ENCODE measurements at regions not wholly inside any gene's neighbourhood (a gene's known extent, or its start where the extent isn't known, plus 50 kb on each side); places are given as distances from the start of the nearest gene placed in this dataset.

- no peak for TF ChIP-seq CTCF (IDR thresholded peaks at IDR 0.05)
- TF ChIP-seq POLR2A (IDR thresholded peaks at IDR 0.05) = no peak
- peak; percentile 30 for DNase-seq
- no peaks in the 10 kb centered on the region for H3K9me3 ChIP-seq
- intact Hi-C loops (cut with DNase I; ENCODE audit: low total_unique reads) = no loop called here
- no peaks in the 10 kb centered on the region for H3K36me3 ChIP-seq (ENCODE audit: low read depth, missing control alignments)
- no peaks in the 10 kb centered on the region for H3K4me1 ChIP-seq
- H3K4me3 ChIP-seq = no peak overlapping the region
- 76 to 90% methylated on average over 3 of the region's 3 CpGs for WGBS, 2 donors
- H3K27me3 ChIP-seq = no peaks in the 10 kb centered on the region
- no peak overlapping the region for H3K27ac ChIP-seq
These were observed 189.6 kb downstream of the DUSP6 start for GRCh38 chr12:89162589-89163261.

GRCh38 chr12:89161557-89161956 lies 190.7 kb downstream of the DUSP6 start:
- Histone ChIP-seq H3K9me3 (no peaks in the 10 kb centered on the region), H3K4me1 (no peaks in the 10 kb centered on the region), H3K4me3 (no peak overlapping the region), H3K27me3 (no peaks in the 10 kb centered on the region), H3K36me3 (ENCODE audit: low read depth, missing control alignments) (no peaks in the 10 kb centered on the region), H3K27ac (no peak overlapping the region)
- no peak for DNase-seq
- intact Hi-C loops (cut with DNase I; ENCODE audit: low total_unique reads) = no loop called here
- TF ChIP-seq CTCF (IDR thresholded peaks at IDR 0.05) (no peak), POLR2A (IDR thresholded peaks at IDR 0.05) (no peak)
- 86% methylated on average over 3 of the region's 3 CpGs for WGBS, 2 donors

- Histone ChIP-seq H3K27ac (no peak overlapping the region), H3K4me1 (no peaks in the 10 kb centered on the region), H3K36me3 (ENCODE audit: low read depth, missing control alignments) (no peaks in the 10 kb centered on the region), H3K4me3 (no peak overlapping the region), H3K9me3 (no peaks in the 10 kb centered on the region), H3K27me3 (no peaks in the 10 kb centered on the region)
- WGBS, 2 donors = 49 to 61% methylated on average over 5 of the region's 5 CpGs
- intact Hi-C loops (cut with DNase I; ENCODE audit: low total_unique reads) = no loop called here
- no peak for TF ChIP-seq POLR2A (IDR thresholded peaks at IDR 0.05)
- TF ChIP-seq CTCF (IDR thresholded peaks at IDR 0.05) = no peak
- DNase-seq = no peak
These were observed 191.6 kb downstream of the DUSP6 start for GRCh38 chr12:89160716-89161123.

GRCh38 chr12:89157413-89157812 lies 194.9 kb downstream of the DUSP6 start:
- no peaks in the 10 kb centered on the region for H3K27me3 ChIP-seq
- H3K4me3 ChIP-seq = no peak overlapping the region
- DNase-seq = no peak
- 85 to 89% methylated on average over 2 of the region's 2 CpGs for WGBS, 2 donors
- no peaks in the 10 kb centered on the region for H3K36me3 ChIP-seq (ENCODE audit: low read depth, missing control alignments)
- intact Hi-C loops (cut with DNase I; ENCODE audit: low total_unique reads) = no loop called here
- no peaks in the 10 kb centered on the region for H3K9me3 ChIP-seq
- H3K4me1 ChIP-seq = no peaks in the 10 kb centered on the region
- H3K27ac ChIP-seq = no peak overlapping the region
- no peak for TF ChIP-seq POLR2A (IDR thresholded peaks at IDR 0.05)
- TF ChIP-seq CTCF (IDR thresholded peaks at IDR 0.05) = no peak

GRCh38 chr12:89156862-89157262 lies 195.4 kb downstream of the DUSP6 start:
- H3K4me3 ChIP-seq = no peak overlapping the region
- intact Hi-C loops (cut with DNase I; ENCODE audit: low total_unique reads) = no loop called here
- TF ChIP-seq POLR2A (IDR thresholded peaks at IDR 0.05) (no peak), CTCF (IDR thresholded peaks at IDR 0.05) (no peak)

More at GRCh38 chr12:89156862-89157262, 195.4 kb downstream of the DUSP6 start:
- WGBS, 2 donors = 53 to 66% methylated on average over 1 of the region's 1 CpG
- Histone ChIP-seq H3K9me3 (no peaks in the 10 kb centered on the region), H3K36me3 (ENCODE audit: low read depth, missing control alignments) (no peaks in the 10 kb centered on the region), H3K27me3 (no peaks in the 10 kb centered on the region), H3K27ac (no peak overlapping the region), H3K4me1 (no peaks in the 10 kb centered on the region)
- DNase-seq = no peak
